ENCODE measurements at regions not wholly inside any gene's neighbourhood (a gene's known extent, or its start where the extent isn't known, plus 50 kb on each side); places are given as distances from the start of the nearest gene placed in this dataset.

DNA sequence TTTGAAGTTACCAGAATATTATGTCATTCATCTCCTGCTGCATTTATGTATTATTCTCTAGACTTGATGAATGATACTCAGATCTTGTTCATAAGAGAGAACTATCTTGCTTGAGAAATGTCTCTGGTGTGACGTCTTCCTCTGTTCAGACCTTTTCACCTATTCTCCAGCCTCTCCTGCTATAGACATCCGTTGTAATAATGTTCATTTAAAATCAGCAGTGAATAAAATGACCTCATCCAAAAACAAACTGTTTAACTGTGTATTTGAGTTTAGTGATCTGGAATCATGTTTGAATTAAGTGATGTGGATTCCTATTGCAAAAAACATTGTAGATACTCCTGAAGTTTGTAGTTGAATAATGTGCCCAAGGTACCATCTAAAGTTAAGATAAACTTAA lies 487.1 kb downstream of the PCNX1 start:
- Histone ChIP-seq H4K20me1 (replicated peaks; ENCODE audit: insufficient read depth) (no peaks in the 10 kb centered on the region; the same call in none of the 2 replicates), H3K4me3 (no peak overlapping the region), H3K27me3 (ENCODE audit: insufficient read depth) (no peaks in the 10 kb centered on the region), H3K79me2 (replicated peaks; ENCODE audit: insufficient read depth) (peaks cover 87% of the 10 kb centered on the region), H3K27ac (ENCODE audit: low read depth) (no peak overlapping the region), H3K4me2 (no peak overlapping the region), H3F3A (replicated peaks; ENCODE audit: low read depth) (no peaks in the 10 kb centered on the region), H3K36me3 (ENCODE audit: insufficient read depth) (no peaks in the 10 kb centered on the region), H3K4me1 (ENCODE audit: insufficient read depth) (no peaks in the 10 kb centered on the region), H3K9me2 (ENCODE audit: insufficient read depth) (no peaks in the 10 kb centered on the region), H2AFZ (no peak overlapping the region)
- no peak overlapping the region for H3K27ac Mint-ChIP-seq
- TF ChIP-seq JUNB (IDR thresholded peaks at IDR 0.05; ENCODE audit: unreplicated experiment), result no peak
- no peak for TF ChIP-seq EZH2 (IDR thresholded peaks at IDR 0.05; ENCODE audit: low read depth, unreplicated experiment)
- no peak for TF ChIP-seq CREB1 (CRISPR knock-in tag; IDR thresholded peaks at IDR 0.05; ENCODE audit: low read depth)
- TF ChIP-seq ZNF331 (CRISPR knock-in tag; IDR thresholded peaks at IDR 0.05; ENCODE audit: low read depth), result no peak
- no peak for TF ChIP-seq ZNF114 (CRISPR knock-in tag; IDR thresholded peaks at IDR 0.05)
- TF ChIP-seq, protein P1, sequence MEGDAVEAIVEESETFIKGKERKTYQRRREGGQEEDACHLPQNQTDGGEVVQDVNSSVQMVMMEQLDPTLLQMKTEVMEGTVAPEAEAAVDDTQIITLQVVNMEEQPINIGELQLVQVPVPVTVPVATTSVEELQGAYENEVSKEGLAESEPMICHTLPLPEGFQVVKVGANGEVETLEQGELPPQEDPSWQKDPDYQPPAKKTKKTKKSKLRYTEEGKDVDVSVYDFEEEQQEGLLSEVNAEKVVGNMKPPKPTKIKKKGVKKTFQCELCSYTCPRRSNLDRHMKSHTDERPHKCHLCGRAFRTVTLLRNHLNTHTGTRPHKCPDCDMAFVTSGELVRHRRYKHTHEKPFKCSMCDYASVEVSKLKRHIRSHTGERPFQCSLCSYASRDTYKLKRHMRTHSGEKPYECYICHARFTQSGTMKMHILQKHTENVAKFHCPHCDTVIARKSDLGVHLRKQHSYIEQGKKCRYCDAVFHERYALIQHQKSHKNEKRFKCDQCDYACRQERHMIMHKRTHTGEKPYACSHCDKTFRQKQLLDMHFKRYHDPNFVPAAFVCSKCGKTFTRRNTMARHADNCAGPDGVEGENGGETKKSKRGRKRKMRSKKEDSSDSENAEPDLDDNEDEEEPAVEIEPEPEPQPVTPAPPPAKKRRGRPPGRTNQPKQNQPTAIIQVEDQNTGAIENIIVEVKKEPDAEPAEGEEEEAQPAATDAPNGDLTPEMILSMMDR (conservative IDR thresholded peaks at IDR 0.05; ENCODE audit: low read depth in 2 of 2), result no peak
- TF ChIP-seq POLR2AphosphoS5 (IDR thresholded peaks at IDR 0.05; ENCODE audit: low read depth), result no peak
- TF ChIP-seq EZH2phosphoT487 (IDR thresholded peaks at IDR 0.05; ENCODE audit: unreplicated experiment), result no peak
- TF ChIP-seq, protein P2, sequence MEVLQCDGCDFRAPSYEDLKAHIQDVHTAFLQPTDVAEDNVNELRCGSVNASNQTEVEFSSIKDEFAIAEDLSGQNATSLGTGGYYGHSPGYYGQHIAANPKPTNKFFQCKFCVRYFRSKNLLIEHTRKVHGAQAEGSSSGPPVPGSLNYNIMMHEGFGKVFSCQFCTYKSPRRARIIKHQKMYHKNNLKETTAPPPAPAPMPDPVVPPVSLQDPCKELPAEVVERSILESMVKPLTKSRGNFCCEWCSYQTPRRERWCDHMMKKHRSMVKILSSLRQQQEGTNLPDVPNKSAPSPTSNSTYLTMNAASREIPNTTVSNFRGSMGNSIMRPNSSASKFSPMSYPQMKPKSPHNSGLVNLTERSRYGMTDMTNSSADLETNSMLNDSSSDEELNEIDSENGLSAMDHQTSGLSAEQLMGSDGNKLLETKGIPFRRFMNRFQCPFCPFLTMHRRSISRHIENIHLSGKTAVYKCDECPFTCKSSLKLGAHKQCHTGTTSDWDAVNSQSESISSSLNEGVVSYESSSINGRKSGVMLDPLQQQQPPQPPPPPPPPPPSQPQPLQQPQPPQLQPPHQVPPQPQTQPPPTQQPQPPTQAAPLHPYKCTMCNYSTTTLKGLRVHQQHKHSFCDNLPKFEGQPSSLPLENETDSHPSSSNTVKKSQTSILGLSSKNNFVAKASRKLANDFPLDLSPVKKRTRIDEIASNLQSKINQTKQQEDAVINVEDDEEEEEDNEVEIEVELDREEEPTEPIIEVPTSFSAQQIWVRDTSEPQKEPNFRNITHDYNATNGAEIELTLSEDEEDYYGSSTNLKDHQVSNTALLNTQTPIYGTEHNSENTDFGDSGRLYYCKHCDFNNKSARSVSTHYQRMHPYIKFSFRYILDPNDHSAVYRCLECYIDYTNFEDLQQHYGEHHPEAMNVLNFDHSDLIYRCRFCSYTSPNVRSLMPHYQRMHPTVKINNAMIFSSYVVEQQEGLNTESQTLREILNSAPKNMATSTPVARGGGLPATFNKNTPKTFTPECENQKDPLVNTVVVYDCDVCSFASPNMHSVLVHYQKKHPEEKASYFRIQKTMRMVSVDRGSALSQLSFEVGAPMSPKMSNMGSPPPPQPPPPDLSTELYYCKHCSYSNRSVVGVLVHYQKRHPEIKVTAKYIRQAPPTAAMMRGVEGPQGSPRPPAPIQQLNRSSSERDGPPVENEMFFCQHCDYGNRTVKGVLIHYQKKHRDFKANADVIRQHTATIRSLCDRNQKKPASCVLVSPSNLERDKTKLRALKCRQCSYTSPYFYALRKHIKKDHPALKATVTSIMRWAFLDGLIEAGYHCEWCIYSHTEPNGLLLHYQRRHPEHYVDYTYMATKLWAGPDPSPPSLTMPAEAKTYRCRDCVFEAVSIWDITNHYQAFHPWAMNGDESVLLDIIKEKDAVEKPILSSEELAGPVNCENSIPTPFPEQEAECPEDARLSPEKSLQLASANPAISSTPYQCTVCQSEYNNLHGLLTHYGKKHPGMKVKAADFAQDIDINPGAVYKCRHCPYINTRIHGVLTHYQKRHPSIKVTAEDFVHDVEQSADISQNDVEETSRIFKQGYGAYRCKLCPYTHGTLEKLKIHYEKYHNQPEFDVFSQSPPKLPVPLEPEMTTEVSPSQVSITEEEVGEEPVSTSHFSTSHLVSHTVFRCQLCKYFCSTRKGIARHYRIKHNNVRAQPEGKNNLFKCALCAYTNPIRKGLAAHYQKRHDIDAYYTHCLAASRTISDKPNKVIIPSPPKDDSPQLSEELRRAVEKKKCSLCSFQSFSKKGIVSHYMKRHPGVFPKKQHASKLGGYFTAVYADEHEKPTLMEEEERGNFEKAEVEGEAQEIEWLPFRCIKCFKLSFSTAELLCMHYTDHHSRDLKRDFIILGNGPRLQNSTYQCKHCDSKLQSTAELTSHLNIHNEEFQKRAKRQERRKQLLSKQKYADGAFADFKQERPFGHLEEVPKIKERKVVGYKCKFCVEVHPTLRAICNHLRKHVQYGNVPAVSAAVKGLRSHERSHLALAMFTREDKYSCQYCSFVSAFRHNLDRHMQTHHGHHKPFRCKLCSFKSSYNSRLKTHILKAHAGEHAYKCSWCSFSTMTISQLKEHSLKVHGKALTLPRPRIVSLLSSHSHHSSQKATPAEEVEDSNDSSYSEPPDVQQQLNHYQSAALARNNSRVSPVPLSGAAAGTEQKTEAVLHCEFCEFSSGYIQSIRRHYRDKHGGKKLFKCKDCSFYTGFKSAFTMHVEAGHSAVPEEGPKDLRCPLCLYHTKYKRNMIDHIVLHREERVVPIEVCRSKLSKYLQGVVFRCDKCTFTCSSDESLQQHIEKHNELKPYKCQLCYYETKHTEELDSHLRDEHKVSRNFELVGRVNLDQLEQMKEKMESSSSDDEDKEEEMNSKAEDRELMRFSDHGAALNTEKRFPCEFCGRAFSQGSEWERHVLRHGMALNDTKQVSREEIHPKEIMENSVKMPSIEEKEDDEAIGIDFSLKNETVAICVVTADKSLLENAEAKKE (CRISPR knock-in tag; IDR thresholded peaks at IDR 0.05), result no peak
- TF ChIP-seq, protein P3, sequence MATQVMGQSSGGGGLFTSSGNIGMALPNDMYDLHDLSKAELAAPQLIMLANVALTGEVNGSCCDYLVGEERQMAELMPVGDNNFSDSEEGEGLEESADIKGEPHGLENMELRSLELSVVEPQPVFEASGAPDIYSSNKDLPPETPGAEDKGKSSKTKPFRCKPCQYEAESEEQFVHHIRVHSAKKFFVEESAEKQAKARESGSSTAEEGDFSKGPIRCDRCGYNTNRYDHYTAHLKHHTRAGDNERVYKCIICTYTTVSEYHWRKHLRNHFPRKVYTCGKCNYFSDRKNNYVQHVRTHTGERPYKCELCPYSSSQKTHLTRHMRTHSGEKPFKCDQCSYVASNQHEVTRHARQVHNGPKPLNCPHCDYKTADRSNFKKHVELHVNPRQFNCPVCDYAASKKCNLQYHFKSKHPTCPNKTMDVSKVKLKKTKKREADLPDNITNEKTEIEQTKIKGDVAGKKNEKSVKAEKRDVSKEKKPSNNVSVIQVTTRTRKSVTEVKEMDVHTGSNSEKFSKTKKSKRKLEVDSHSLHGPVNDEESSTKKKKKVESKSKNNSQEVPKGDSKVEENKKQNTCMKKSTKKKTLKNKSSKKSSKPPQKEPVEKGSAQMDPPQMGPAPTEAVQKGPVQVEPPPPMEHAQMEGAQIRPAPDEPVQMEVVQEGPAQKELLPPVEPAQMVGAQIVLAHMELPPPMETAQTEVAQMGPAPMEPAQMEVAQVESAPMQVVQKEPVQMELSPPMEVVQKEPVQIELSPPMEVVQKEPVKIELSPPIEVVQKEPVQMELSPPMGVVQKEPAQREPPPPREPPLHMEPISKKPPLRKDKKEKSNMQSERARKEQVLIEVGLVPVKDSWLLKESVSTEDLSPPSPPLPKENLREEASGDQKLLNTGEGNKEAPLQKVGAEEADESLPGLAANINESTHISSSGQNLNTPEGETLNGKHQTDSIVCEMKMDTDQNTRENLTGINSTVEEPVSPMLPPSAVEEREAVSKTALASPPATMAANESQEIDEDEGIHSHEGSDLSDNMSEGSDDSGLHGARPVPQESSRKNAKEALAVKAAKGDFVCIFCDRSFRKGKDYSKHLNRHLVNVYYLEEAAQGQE (IDR thresholded peaks at IDR 0.05; ENCODE audit: unreplicated experiment), result no peak
- TF ChIP-seq, protein P4, sequence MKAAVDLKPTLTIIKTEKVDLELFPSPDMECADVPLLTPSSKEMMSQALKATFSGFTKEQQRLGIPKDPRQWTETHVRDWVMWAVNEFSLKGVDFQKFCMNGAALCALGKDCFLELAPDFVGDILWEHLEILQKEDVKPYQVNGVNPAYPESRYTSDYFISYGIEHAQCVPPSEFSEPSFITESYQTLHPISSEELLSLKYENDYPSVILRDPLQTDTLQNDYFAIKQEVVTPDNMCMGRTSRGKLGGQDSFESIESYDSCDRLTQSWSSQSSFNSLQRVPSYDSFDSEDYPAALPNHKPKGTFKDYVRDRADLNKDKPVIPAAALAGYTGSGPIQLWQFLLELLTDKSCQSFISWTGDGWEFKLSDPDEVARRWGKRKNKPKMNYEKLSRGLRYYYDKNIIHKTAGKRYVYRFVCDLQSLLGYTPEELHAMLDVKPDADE (IDR thresholded peaks at IDR 0.05), result no peak
- DNase-seq (ENCODE audit: low spot score) (no peak), ATAC-seq (no peak)
- no peak overlapping the region for H3K4me3 Mint-ChIP-seq
- no peaks in the 10 kb centered on the region for H3K36me3 Mint-ChIP-seq (ENCODE audit: low read depth)
- peaks cover 1% of the 10 kb centered on the region for H3K27me3 Mint-ChIP-seq (ENCODE audit: insufficient read depth, low read depth, poor library complexity)
- no peaks in the 10 kb centered on the region for H3K9me3 Mint-ChIP-seq
- H3K4me1 Mint-ChIP-seq, result peaks cover 7% of the 10 kb centered on the region

Data from GM23338 (cell line).